ENCODE measurements at regions not wholly inside any gene's neighbourhood (a gene's known extent, or its start where the extent isn't known, plus 50 kb on each side); places are given as distances from the start of the nearest gene placed in this dataset.

- DNase-seq, result no peak
These were observed 53.2 kb downstream of the DNAAF9 start for GRCh38 chr20:3354247-3354646.

- DNase-seq, result no peak
These were observed 53.8 kb downstream of the DNAAF9 start for GRCh38 chr20:3353646-3354045.

GRCh38 chr20:3352202-3352601 is 55.3 kb downstream of the DNAAF9 start:
- DNase-seq, result no peak

- no peak for DNase-seq
These were observed 57.0 kb downstream of the DNAAF9 start for GRCh38 chr20:3350422-3350821.

- no peak for DNase-seq
These were observed 57.7 kb downstream of the DNAAF9 start for GRCh38 chr20:3349786-3350185.

- DNase-seq, result no peak
These were observed 64.7 kb downstream of the DNAAF9 start for GRCh38 chr20:3342766-3343165.

- DNase-seq, result peak; percentile 48
These were observed 67.0 kb downstream of the DNAAF9 start for GRCh38 chr20:3340443-3340842.

DNA sequence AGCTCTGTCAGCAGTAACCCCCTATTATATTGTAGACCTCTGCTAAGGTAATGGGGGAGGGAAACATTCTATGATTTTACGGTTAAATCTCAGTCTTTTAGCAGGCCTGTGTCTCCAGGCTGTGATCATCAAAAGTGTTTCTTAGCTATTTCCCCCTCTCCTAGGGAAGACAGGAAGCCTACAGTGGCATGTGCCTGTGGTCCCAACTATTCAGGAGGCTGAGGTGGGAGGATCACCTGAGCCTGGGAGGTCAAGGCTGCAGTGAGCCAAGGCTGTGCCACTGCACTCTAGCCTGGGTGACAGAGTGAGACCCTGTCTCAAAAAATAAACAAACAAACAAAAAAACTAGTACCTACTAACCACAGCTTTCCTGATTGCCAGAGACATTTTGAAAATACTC is 67.9 kb downstream of the DNAAF9 start:
- DNase-seq, result no peak

DNA sequence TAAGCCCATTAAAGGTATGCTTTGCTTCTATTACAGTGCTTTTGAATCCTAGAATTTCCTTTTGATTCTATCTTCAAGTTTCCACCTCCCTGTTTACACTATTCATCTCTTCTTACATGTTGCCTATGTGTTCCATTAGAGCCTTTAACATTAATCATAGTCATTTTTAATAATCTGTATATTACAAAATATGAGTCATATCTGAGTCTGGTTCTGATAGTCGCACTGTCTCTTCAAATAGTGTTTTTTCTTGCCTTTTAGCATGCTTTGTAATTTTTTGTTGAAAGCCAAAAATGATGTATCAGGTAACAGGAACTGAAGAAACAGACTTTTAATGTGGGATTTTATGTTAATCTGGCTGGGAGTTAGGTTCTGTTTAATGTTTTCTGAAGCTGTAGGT is 68.4 kb downstream of the DNAAF9 start:
- DNase-seq, result no peak

DNA sequence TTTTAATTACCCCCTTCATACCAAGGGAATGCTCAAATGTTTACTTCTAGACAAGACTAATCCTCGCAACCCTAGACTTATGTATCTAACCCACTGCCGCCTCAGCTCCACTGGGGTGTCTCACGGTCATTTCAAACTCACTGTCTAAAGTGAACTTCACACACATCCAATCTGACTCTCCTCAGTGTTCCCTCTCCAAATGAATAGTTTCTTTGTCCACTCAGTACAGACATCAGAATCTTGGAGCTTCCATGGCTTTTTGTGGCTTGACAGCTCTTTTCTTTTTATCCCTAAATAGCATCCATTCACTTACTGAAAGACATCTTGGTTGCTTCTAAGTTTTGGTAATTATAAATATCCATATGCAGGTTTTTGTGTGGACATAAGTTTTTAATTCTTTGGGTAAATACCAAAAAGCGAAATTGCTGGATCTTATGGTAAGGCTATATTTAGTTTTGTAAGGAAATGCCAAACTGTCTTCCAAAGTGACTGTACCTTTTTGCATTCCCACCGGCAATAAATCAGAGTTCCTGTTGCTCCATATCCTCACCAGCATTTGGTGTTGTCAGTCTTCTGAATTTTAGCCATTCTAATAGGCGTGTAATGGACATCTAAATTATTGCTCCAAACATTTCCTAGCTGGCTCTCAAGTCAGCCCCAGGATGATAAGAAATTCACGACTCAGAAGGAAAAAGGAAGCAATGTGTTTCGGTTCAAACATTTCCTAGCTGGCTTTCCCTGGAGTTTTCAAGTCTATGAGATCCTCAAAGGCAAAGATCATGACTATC is 73.1 kb downstream of the DNAAF9 start:
- no peak for DNase-seq

DNA sequence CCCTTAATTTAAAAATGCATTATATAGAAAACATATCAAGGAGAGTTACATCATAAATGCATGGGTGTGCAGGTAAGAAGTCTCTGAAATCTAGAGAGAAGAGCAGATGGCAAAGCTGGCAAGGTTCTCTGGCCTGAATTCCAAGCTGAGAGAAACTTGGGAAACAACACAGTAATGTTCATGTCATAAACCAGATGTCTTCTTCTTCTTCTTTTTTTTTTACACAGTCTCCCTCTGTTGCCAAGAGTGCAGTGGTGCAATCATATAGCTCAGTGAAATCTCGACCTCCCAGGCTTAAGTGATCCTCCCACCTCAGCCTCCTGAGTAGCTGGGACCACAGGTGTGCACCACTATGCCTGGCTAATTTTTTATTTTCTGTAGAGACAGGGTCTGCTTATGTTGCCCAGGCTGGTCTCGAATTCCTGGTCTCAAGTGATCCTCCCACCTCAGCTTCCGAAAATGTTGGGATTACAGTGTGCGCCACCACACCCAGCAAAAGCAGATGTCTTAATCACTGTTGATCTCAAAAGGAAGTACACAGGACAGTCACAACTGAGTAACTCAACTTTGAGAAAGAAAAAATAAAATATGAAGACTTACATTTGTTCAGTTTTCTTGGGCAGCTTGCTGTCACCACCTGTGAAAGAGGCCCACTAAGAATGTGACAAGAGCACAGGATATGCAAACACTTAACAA is 77.3 kb downstream of the DNAAF9 start:
- peak; percentile 24 for DNase-seq

- DNase-seq, result no peak
These were observed 79.0 kb downstream of the DNAAF9 start for GRCh38 chr20:3328501-3328900.

- DNase-seq, result no peak
These were observed 80.5 kb downstream of the DNAAF9 start for GRCh38 chr20:3326779-3327521.

GRCh38 chr20:3325864-3326263 is 81.6 kb downstream of the DNAAF9 start:
- DNase-seq, result no peak

DNA sequence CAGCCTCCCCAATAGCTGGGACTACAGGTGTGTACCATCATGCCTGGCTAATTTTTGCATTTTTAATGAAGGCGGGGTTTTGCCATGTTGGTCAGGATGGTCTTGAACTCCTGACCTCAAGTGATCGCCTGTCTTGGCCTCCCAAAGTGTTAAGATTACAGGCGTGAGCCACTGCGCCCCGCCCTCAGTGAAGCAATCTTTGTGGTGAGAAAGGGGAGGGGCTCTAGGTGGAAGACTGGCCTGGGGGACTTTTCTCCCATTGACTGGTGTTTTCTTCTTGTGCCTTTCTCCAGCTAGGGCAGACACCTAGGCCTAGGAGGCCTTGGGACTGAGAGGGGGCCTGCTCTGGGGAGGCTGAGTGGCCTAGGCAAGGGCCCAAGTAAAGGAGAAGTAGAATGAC is 84.1 kb downstream of the DNAAF9 start:
- peak; percentile 41 for DNase-seq

- DNase-seq, result no peak
These were observed 79.4 kb upstream of the SLC4A11 start for GRCh38 chr20:3318226-3318884.

GRCh38 chr20:3316136-3316535 is 77.1 kb upstream of the SLC4A11 start:
- peak; percentile 57 for DNase-seq

DNA sequence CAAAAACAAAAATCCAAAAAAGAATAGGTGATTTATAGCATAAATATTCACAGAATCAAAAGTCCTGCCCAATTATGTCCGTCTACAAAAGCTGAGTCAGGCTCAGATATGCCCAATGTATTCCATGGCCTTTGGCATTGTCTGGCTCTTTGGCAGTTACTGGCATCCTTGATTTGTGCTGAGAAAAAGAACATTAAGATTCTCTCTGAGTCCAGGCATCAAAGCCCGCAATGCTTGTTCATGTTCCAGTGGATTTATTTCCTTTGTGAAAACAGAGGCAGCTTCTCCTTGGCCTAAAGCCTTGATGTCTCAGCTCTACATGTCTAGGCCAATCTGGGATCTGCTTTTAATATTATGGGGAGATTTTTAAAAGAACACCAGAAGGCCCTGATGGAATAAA is 76.1 kb upstream of the SLC4A11 start:
- DNase-seq, result no peak

GRCh38 chr20:3314391-3314790 is 75.4 kb upstream of the SLC4A11 start:
- DNase-seq, result no peak

DNA sequence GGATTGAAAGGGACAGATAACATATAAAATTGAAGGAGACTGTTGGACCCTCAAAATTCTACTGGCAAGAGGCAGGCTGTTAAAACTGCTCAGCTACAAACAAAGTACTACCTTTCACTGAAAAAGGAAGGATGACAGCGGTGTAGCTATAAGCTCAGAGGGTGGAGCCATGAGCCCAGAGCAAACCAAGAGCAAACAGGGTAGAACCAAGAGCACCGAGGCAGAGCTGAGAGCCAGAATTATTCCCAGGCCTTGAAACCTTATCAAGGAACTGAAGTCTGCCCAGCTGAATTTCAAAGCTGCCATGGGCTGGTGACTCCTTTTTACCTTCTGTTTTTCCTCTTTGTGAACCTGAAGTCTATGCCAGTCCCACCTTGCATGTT is 74.7 kb upstream of the SLC4A11 start:
- peak; percentile 25 for DNase-seq

- DNase-seq, result peak; percentile 78
These were observed 74.1 kb upstream of the SLC4A11 start for GRCh38 chr20:3312940-3313682.

DNA sequence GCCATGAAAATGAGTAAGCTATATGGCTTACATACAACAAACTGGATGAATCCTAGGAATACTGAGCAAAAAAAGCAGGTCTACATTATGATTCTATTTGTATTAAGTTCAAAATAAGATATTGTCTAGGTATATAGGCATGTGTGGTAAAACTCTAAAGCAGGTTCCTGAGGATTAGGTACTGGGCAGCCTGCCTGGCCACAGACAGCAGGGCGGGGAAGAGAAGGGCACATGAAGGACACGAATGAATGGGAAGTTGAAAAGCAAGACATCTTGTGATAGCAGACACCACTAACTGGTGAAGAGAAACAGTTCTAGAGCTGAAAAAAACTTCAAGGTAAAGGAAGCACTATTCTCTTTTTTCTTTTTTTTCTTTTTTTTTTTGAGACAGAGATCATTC is 72.6 kb upstream of the SLC4A11 start:
- DNase-seq, result no peak

DNA sequence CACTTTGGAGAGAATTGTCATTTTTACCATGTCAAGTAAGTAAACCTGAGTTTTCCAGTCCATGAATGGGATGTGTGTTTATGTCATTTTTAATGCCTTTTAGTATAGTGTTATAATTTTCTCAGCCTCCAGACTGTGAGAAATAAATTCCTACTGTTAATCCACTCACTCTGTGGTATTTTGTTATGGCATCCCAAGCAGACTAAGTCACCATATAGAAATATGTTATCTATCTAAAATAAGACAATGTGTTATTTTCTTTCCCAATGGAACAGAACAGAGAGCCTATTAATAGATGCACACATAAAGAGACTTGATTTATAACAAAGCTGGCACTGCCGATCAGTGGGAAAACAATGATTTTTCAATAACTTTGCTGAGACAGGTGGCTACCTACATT is 70.2 kb upstream of the SLC4A11 start:
- no peak for DNase-seq

All from inflammatory macrophage treated with lipopolysaccharide for 4 hours (primary cell).